ENCODE measurements at regions not wholly inside any gene's neighbourhood (a gene's known extent, or its start where the extent isn't known, plus 50 kb on each side); places are given as distances from the start of the nearest gene placed in this dataset.

DNA sequence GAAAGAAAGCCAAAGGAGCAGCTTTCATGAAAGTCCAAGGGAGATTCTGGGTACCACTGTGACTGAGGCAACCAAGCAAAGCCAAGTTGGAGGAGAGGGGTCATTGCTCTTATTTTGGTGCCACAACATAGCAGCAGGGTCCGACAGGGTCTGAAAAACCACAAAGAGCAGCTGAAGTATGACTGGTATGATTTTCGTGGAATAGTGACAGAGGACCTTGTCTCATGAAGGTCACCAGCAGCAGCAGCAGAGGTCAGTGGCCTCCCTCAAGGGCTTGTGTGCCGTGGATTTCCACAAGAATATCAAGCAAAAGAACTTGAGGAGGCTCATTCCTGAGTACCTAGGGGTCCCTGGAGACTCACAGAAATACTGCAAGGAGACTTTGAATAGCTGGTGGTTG, 160.9 kb upstream of the SYT6 start (continued):
- no peak for TF ChIP-seq MYNN (IDR thresholded peaks at IDR 0.05)
- no peak for TF ChIP-seq MYNN (CRISPR knock-in tag; IDR thresholded peaks at IDR 0.05)
- TF ChIP-seq PTRF (tag; IDR thresholded peaks at IDR 0.05), result no peak
- no peak for TF ChIP-seq ZNF696 (CRISPR knock-in tag; conservative IDR thresholded peaks at IDR 0.05)
- no peak for TF ChIP-seq ELF4 (CRISPR knock-in tag; IDR thresholded peaks at IDR 0.05)
- no peak for TF ChIP-seq ZSCAN32 (CRISPR knock-in tag; IDR thresholded peaks at IDR 0.05)
- no peak for TF ChIP-seq RAD21 (CRISPR knock-in tag; conservative IDR thresholded peaks at IDR 0.05 in 1 of 2, IDR thresholded peaks at IDR 0.05 in 1 of 2)
- TF ChIP-seq ZNF121 (CRISPR knock-in tag; conservative IDR thresholded peaks at IDR 0.05), result no peak
- no peak for TF ChIP-seq CREB3L1 (IDR thresholded peaks at IDR 0.05; ENCODE audit: borderline replicate concordance, low read depth)

- BruUV-seq (replicated peaks), result no TSS peak
- Histone ChIP-seq H3K79me2 (ENCODE audit: control insufficient read depth, insufficient read depth, low read length) (no peaks in the 10 kb centered on the region), H3K27ac (ENCODE audit: extremely low read depth, low read depth, low read length) (no peak overlapping the region), H3K9ac (ENCODE audit: insufficient read depth in 1 of 2, low read depth in 2 of 2, low read length in 2 of 2) (no peak overlapping the region), H3K9me1 (ENCODE audit: control insufficient read depth, insufficient read depth, low read length) (no peaks in the 10 kb centered on the region), H3K4me3 (no peak overlapping the region), H3K9me3 (replicated peaks; ENCODE audit: control insufficient read depth, insufficient read depth, low read depth, low read length) (no peaks in the 10 kb centered on the region), H3K4me1 (replicated peaks in 1 of 2; ENCODE audit: control insufficient read depth in 2 of 2, insufficient read depth in 2 of 2, low read length in 2 of 2) (no peaks in the 10 kb centered on the region), H2AFZ (ENCODE audit: low read depth, low read length) (no peak overlapping the region), H3K4me2 (ENCODE audit: insufficient read depth, low read length) (no peak overlapping the region), H3K36me3 (ENCODE audit: control insufficient read depth, insufficient read depth, low read length) (no peaks in the 10 kb centered on the region), H3K27me3 (ENCODE audit: control insufficient read depth in 2 of 2, insufficient read depth in 2 of 2, low read length in 2 of 2) (peaks cover 2 to 3% of the 10 kb centered on the region in 2 experiments; a peak in 1 of 5 replicates), H4K20me1 (replicated peaks; ENCODE audit: control insufficient read depth, insufficient read depth, low read length) (no peaks in the 10 kb centered on the region)
- ChIA-PET CTCF (ENCODE audit: low intra/inter-chr PET ratio) (no interaction called here), POLR2A (interaction anchor here (0.8 kb wide), 1 partner anchor 10 kb away, joined by 3 read pairs; no protein-coding TSS in a partner anchor)
- DNase-seq (ENCODE audit: extremely low read depth in 1 of 4, low spot score in 3 of 4) (no peak), ATAC-seq (no peak), FAIRE-seq (no peak)
- intact Hi-C loops (cut with micrococcal nuclease) (no loop called here), in situ Hi-C loops (cut with MboI) (no loop called here)
- WGBS (ENCODE audit: insufficient coverage, low coverage, missing lambda C conversion rate), result 5% methylated on average over 1 of the region's 1 CpG
- no peak for TF ChIP-seq SP1 (CRISPR knock-in tag; IDR thresholded peaks at IDR 0.05)
- no peak for TF ChIP-seq SRSF3 (IDR thresholded peaks at IDR 0.05; ENCODE audit: insufficient read depth, low read length)
- TF ChIP-seq MEIS2 (IDR thresholded peaks at IDR 0.05; ENCODE audit: partially characterized antibody), result no peak
- TF ChIP-seq ZBTB26 (CRISPR knock-in tag; IDR thresholded peaks at IDR 0.05), result no peak
- TF ChIP-seq SAFB2 (IDR thresholded peaks at IDR 0.05; ENCODE audit: borderline replicate concordance, low read depth, low read length, severe bottlenecking), result no peak
- no peak for TF ChIP-seq MECOM (CRISPR knock-in tag; IDR thresholded peaks at IDR 0.05)
- TF ChIP-seq THRA (IDR thresholded peaks at IDR 0.05), result no peak
- no peak for TF ChIP-seq NR1H2 (CRISPR knock-in tag; IDR thresholded peaks at IDR 0.05)
- TF ChIP-seq LEF1 (IDR thresholded peaks at IDR 0.05), result no peak
- TF ChIP-seq ZBTB1 (CRISPR knock-in tag; IDR thresholded peaks at IDR 0.05; ENCODE audit: borderline replicate concordance, low read depth), result no peak
- no peak for TF ChIP-seq ARHGAP35 (IDR thresholded peaks at IDR 0.05; ENCODE audit: partially characterized antibody)
Observed at GRCh38 chr1:114314098-114314497, 160.4 kb upstream of the SYT6 start.

All from K562 (cell line).